HL-60 (cell line): ENCODE measurements at regions not wholly inside any gene's neighbourhood (a gene's known extent, or its start where the extent isn't known, plus 50 kb on each side); places are given as distances from the start of the nearest gene placed in this dataset.

Experiments used
- CTCF ChIP-seq: IDR thresholded peaks from one replicate; pipeline ENCODE4 v1.5.1; 2011; ENCODE audit warnings: low read length, control low read depth, inconsistent platforms; ENCODE audit not compliant: insufficient read depth
- POLR2AphosphoS5 ChIP-seq: IDR thresholded peaks from 2 replicates; pipeline ENCODE4 v1.6.1; 2012; ENCODE audit warnings: low read depth

- TF ChIP-seq CTCF = no peak
- no peak for TF ChIP-seq POLR2AphosphoS5
Observed at GRCh38 chr16:79849119-79849518, 248.6 kb upstream of the MAF start.
